OCI-LY3 (cell line): ENCODE measurements at regions not wholly inside any gene's neighbourhood (a gene's known extent, or its start where the extent isn't known, plus 50 kb on each side); places are given as distances from the start of the nearest gene placed in this dataset.

Experiments used
- EZH2phosphoT487 ChIP-seq: fragments of 200-600 bp; shearing (Covaris generic); IDR thresholded peaks from 2 replicates; pipeline ENCODE4 v1.6.1; 2018; ENCODE audit warnings: antibody characterized with exemption, mixed run types, low read depth
- TF ChIP-seq, protein P1 (sequence below): fragments of 200-600, 300-600 bp; sonication (generic); IDR thresholded peaks from 2 replicates; pipeline ENCODE4 v1.5.1; 2014; ENCODE audit warnings: antibody characterized with exemption, low read length, low read depth

DNA sequence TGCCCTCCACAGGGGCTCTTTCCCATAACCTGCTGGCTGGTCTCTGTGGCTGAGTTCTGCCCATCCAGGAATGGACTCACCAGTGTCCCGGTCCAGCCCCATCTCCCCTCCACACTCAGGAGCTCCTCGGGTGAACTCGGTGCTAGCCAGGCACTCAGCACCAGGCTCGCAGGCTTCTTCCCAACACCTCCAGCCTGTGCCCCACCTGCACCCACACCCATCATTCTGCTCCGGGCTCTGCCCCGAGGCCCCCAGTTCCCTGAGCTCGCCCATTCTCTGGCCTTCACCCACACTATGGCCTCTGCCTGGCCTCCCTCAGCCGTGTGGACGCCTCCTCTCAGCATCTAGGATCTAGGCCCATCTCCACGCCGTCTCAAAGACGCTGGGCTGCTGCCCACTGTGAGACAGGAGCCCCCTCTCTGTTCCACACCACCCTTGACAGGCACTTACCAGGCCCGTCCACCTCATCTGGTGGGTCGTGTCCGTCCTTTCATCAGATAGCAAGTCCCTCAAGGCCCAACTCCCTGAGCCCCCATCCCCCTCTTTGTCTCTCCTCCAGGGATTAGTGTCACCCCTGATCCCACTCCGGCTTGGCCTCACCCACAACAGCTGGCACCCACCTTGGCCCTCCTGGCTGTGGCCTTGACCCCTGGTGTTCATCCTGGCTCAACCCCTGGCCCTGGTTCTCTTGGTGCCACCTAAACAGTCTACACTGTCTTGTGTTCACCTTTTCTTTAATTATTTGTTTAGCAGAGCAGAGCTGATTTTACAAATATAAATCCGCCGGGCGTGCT is 76.0 kb upstream of the FAM20C start:
- TF ChIP-seq, protein P1, sequence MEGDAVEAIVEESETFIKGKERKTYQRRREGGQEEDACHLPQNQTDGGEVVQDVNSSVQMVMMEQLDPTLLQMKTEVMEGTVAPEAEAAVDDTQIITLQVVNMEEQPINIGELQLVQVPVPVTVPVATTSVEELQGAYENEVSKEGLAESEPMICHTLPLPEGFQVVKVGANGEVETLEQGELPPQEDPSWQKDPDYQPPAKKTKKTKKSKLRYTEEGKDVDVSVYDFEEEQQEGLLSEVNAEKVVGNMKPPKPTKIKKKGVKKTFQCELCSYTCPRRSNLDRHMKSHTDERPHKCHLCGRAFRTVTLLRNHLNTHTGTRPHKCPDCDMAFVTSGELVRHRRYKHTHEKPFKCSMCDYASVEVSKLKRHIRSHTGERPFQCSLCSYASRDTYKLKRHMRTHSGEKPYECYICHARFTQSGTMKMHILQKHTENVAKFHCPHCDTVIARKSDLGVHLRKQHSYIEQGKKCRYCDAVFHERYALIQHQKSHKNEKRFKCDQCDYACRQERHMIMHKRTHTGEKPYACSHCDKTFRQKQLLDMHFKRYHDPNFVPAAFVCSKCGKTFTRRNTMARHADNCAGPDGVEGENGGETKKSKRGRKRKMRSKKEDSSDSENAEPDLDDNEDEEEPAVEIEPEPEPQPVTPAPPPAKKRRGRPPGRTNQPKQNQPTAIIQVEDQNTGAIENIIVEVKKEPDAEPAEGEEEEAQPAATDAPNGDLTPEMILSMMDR, result no peak
- TF ChIP-seq EZH2phosphoT487, result no peak
